ENCODE measurements at regions not wholly inside any gene's neighbourhood (a gene's known extent, or its start where the extent isn't known, plus 50 kb on each side); places are given as distances from the start of the nearest gene placed in this dataset.

DNA sequence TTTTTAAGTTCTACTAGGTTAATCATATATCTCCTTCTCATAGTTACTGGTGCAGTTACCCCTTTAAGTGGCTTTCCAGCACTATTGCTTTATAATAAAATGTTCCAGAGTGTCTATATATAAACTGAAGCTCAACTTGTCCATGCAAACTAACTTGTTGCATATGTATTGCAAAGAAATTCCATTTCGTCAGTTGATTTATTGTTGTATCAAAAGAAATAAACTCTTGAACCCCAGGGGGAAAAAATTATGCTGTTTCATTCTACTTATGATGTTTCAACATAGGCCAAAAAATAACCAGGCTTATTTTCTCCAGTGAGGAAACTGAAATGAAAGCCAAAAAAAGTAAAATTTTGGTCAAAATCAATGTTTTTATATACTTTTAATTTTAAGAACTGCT lies 491.9 kb downstream of the NR4A2 start:
- Histone ChIP-seq H3K4me1 (no peaks in the 10 kb centered on the region), H3K4me3 (ENCODE audit: low read depth, low read length) (no peak overlapping the region), H3K36me3 (ENCODE audit: control insufficient read depth, insufficient read depth, low read length) (no peaks in the 10 kb centered on the region), H3K9me3 (no peaks in the 10 kb centered on the region), H3K27me3 (replicated peaks; ENCODE audit: control insufficient read depth, insufficient read depth, low read length) (no peaks in the 10 kb centered on the region)
- H3K27ac Mint-ChIP-seq (ENCODE audit: unreplicated experiment), result no peak overlapping the region
- DNase-seq, result no peak
- H3K36me3 Mint-ChIP-seq (ENCODE audit: insufficient read depth, unreplicated experiment), result no peaks in the 10 kb centered on the region
- intact Hi-C loops (cut with micrococcal nuclease; ENCODE audit: unreplicated experiment), result no loop called here
- ChIA-PET CTCF (no interaction called here), POLR2A (no interaction called here)
- H3K27me3 Mint-ChIP-seq (ENCODE audit: insufficient read depth, unreplicated experiment), result no peaks in the 10 kb centered on the region
- no peak overlapping the region for H3K4me3 Mint-ChIP-seq (ENCODE audit: unreplicated experiment)
- no peak for TF ChIP-seq CTCF (IDR thresholded peaks at IDR 0.05; ENCODE audit: insufficient read depth in 1 of 2, low read depth in 1 of 2, low read length in 1 of 2, severe bottlenecking in 1 of 2, unreplicated experiment in 1 of 2)
- H3K4me1 Mint-ChIP-seq (ENCODE audit: low read depth, unreplicated experiment), result no peaks in the 10 kb centered on the region
- BruUV-seq (replicated peaks), result no TSS peak
- H3K9me3 Mint-ChIP-seq (ENCODE audit: unreplicated experiment), result no peaks in the 10 kb centered on the region

DNA sequence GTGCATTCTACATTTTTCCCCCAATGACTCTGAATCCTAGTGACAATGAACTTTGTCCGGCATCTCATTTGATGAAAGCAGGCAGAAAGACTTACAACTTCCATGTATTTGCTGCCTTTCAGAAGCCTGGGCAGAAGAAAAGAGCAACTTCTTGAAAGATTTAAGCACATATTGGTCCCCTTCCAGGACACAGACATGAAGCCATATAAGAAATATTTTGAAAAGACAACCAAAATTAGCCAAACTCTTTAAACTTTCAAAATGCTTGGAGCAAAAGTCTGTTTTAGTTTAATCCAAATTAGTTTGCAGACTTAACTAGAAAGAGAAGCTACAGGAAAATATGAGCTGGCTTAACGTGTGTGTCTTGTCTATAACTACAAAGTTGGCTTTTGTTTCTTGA lies 492.5 kb downstream of the NR4A2 start:
- H3K36me3 Mint-ChIP-seq (ENCODE audit: insufficient read depth, unreplicated experiment), result no peaks in the 10 kb centered on the region
- H3K27ac Mint-ChIP-seq (ENCODE audit: unreplicated experiment), result no peak overlapping the region
- ChIA-PET POLR2A (no interaction called here), CTCF (no interaction called here)
- intact Hi-C loops (cut with micrococcal nuclease; ENCODE audit: unreplicated experiment), result loop anchor here (10.0 kb wide), 1 partner anchor 1605 kb away; no protein-coding TSS in a partner anchor
- H3K4me3 Mint-ChIP-seq (ENCODE audit: unreplicated experiment), result no peak overlapping the region
- Histone ChIP-seq H3K9me3 (no peaks in the 10 kb centered on the region), H3K27me3 (replicated peaks; ENCODE audit: control insufficient read depth, insufficient read depth, low read length) (no peaks in the 10 kb centered on the region), H3K4me3 (ENCODE audit: low read depth, low read length) (no peak overlapping the region), H3K4me1 (no peaks in the 10 kb centered on the region), H3K36me3 (ENCODE audit: control insufficient read depth, insufficient read depth, low read length) (no peaks in the 10 kb centered on the region)
- BruUV-seq (replicated peaks), result no TSS peak
- H3K4me1 Mint-ChIP-seq (ENCODE audit: low read depth, unreplicated experiment), result no peaks in the 10 kb centered on the region
- TF ChIP-seq CTCF (IDR thresholded peaks at IDR 0.05; ENCODE audit: insufficient read depth in 1 of 2, low read depth in 1 of 2, low read length in 1 of 2, severe bottlenecking in 1 of 2, unreplicated experiment in 1 of 2), result no peak
- H3K27me3 Mint-ChIP-seq (ENCODE audit: insufficient read depth, unreplicated experiment), result no peaks in the 10 kb centered on the region
- no peaks in the 10 kb centered on the region for H3K9me3 Mint-ChIP-seq (ENCODE audit: unreplicated experiment)
- DNase-seq, result no peak

DNA sequence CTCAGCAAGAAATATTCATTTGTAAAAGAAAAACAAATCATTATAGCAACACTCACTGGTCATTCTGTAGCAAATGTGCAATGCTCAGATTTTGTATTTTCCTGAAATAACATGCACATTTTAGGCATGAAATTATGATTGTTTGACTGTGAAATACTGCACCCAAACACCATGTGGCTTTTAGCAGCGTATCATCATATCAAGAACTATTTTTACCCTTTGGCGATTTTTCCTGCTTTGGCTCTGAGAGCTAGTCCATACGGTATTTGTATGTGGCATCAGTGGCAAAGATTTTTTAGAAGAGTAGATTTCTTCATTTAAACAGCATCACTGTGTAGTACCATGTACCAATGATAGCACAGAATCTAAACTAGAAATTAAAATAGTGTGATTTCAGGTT lies 493.1 kb downstream of the NR4A2 start:
- intact Hi-C loops (cut with micrococcal nuclease; ENCODE audit: unreplicated experiment), result loop anchor here (10.0 kb wide), 1 partner anchor 1605 kb away; no protein-coding TSS in a partner anchor
- Mint-ChIP-seq H3K4me1 (ENCODE audit: low read depth, unreplicated experiment) (no peaks in the 10 kb centered on the region), H3K4me3 (ENCODE audit: unreplicated experiment) (no peak overlapping the region), H3K27ac (ENCODE audit: unreplicated experiment) (no peak overlapping the region), H3K27me3 (ENCODE audit: insufficient read depth, unreplicated experiment) (no peaks in the 10 kb centered on the region), H3K36me3 (ENCODE audit: insufficient read depth, unreplicated experiment) (no peaks in the 10 kb centered on the region), H3K9me3 (ENCODE audit: unreplicated experiment) (no peaks in the 10 kb centered on the region)
- ChIA-PET POLR2A (no interaction called here), CTCF (no interaction called here)
- Histone ChIP-seq H3K36me3 (ENCODE audit: control insufficient read depth, insufficient read depth, low read length) (no peaks in the 10 kb centered on the region), H3K4me3 (ENCODE audit: low read depth, low read length) (no peak overlapping the region), H3K9me3 (no peaks in the 10 kb centered on the region), H3K27me3 (replicated peaks; ENCODE audit: control insufficient read depth, insufficient read depth, low read length) (no peaks in the 10 kb centered on the region), H3K4me1 (no peaks in the 10 kb centered on the region)
- no peak for DNase-seq
- TF ChIP-seq CTCF (IDR thresholded peaks at IDR 0.05; ENCODE audit: insufficient read depth in 1 of 2, low read depth in 1 of 2, low read length in 1 of 2, severe bottlenecking in 1 of 2, unreplicated experiment in 1 of 2), result no peak
- no TSS peak for BruUV-seq (replicated peaks)

Measured in Caco-2 (cell line).